ENCODE measurements at regions not wholly inside any gene's neighbourhood (a gene's known extent, or its start where the extent isn't known, plus 50 kb on each side); places are given as distances from the start of the nearest gene placed in this dataset.
"Not testable (repeated sequence)": the region's sequence is repeated elsewhere in the genome, so short reads cannot be mapped to it uniquely, and the experiment has no call there.

DNA sequence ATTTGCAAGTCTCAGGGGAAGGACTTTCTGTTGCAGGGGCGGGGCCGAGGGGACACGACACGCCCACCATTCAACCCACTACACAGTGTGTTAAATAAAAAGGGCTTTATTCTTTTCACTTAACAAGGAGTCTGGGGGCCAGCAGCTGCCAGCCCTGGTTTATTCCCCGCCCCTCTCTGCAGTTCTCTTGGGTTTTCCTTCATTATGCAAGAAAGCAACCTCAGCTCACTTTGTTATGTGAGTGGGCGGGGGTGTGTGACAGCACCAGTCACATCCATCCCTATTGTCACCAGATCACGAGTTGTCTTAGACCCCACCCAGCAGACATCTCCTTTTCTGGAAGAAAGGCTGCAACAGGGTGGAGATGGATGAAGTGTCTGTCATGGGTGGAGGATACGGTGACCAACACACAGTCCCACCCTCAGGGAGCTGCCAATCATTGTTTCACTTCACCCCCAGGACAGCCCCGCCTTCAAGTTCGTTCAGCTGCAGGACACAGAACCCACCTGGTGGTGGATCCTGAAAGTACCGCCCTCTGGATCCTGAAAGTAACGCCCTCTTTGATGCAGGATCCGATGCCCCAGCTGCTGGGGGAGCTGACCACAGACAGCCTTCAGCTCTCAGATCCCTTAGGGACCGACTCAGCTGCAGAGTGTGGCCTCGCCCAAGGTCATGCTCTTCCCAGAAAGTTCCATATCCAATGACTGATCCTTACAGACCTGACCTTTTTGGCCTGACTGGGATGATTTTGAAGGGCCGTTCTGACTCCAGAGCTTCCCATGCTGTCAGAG, 79.6 kb downstream of the SMIM20 start:
- Histone ChIP-seq H3K79me2 (ENCODE audit: control insufficient read depth, insufficient read depth, low read length) (no peaks in the 10 kb centered on the region), H2AK5ac (ENCODE audit: low read length) (no peak overlapping the region), H3K56ac (ENCODE audit: low read length) (peak overlapping the region; percentile 63), H3K4me3 (ENCODE audit: low read length) (no peak overlapping the region), H3K4me1 (ENCODE audit: control insufficient read depth, low read depth, low read length) (no peaks in the 10 kb centered on the region), H4K5ac (ENCODE audit: low read length) (no peak overlapping the region), H4K8ac (ENCODE audit: low read depth, low read length) (no peak overlapping the region), H3K23ac (ENCODE audit: low read length) (no peak overlapping the region), H3K18ac (ENCODE audit: low read length) (no peak overlapping the region), H3K27me3 (ENCODE audit: insufficient read depth, low read length, poor library complexity) (no peaks in the 10 kb centered on the region), H3K4ac (ENCODE audit: low read depth, low read length) (no peak overlapping the region), H2BK15ac (replicated peaks; ENCODE audit: low read depth) (no peak overlapping the region), H2BK120ac (ENCODE audit: low read depth, low read length) (no peak overlapping the region), H3K36me3 (ENCODE audit: control insufficient read depth, insufficient read depth, low read length) (no peaks in the 10 kb centered on the region), H3K79me1 (ENCODE audit: low read length) (no peaks in the 10 kb centered on the region), H2BK5ac (ENCODE audit: low read length) (no peak overlapping the region), H3K4me2 (ENCODE audit: low read length) (no peak overlapping the region), H3K27ac (ENCODE audit: low read depth, low read length) (peak overlapping the region; percentile 49), H3K9ac (ENCODE audit: low read length) (peak overlapping the region; percentile 9)
- peak; percentile 100 for DNase-seq
- no CpG with 5 or more reads among the region's 16 CpGs for WGBS (ENCODE audit: extremely low coverage, insufficient coverage, low lambda C conversion rate)

DNA sequence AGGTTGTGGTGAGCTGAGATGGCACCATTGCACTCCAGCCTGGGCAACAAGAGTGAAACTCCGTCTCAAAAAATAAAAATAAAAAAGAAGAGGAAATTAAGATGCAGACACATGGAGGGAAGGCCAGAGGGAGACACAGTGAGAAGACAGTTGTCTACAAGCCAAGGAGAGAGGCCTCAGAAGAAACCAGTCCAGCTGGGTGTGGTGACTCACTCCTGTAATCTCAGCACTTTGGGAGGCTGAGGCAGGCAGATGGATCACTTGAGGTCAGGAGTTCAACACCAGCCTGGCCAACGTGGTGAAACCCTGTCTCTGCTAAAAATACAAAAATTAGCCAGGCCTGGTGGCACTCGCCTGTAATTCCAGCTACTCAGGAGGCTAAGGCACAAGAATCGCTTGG, 80.6 kb downstream of the SMIM20 start:
- H3K4me2 ChIP-seq (ENCODE audit: low read length); H3K79me1 ChIP-seq (ENCODE audit: low read length); H3K23ac ChIP-seq (ENCODE audit: low read length); H3K9ac ChIP-seq (ENCODE audit: low read length); H3K27ac ChIP-seq (ENCODE audit: low read depth, low read length); H2BK15ac ChIP-seq (replicated peaks; ENCODE audit: low read depth); H3K79me2 ChIP-seq (ENCODE audit: control insufficient read depth, insufficient read depth, low read length); H3K27me3 ChIP-seq (ENCODE audit: insufficient read depth, low read length, poor library complexity); H4K8ac ChIP-seq (ENCODE audit: low read depth, low read length); H2AK5ac ChIP-seq (ENCODE audit: low read length); H2BK5ac ChIP-seq (ENCODE audit: low read length); H3K36me3 ChIP-seq (ENCODE audit: control insufficient read depth, insufficient read depth, low read length); H2BK120ac ChIP-seq (ENCODE audit: low read depth, low read length); H3K4ac ChIP-seq (ENCODE audit: low read depth, low read length); H3K4me3 ChIP-seq (ENCODE audit: low read length); H4K5ac ChIP-seq (ENCODE audit: low read length); H3K4me1 ChIP-seq (ENCODE audit: control insufficient read depth, low read depth, low read length); H3K56ac ChIP-seq (ENCODE audit: low read length); H3K18ac ChIP-seq (ENCODE audit: low read length); DNase-seq: not testable (repeated sequence)
- no CpG with 5 or more reads among the region's 4 CpGs for WGBS (ENCODE audit: extremely low coverage, insufficient coverage, low lambda C conversion rate)

- Histone ChIP-seq H2BK5ac (ENCODE audit: low read length) (no peak overlapping the region), H3K79me2 (ENCODE audit: control insufficient read depth, insufficient read depth, low read length) (no peaks in the 10 kb centered on the region), H2BK120ac (ENCODE audit: low read depth, low read length) (no peak overlapping the region), H3K4me1 (ENCODE audit: control insufficient read depth, low read depth, low read length) (no peaks in the 10 kb centered on the region), H3K9ac (ENCODE audit: low read length) (no peak overlapping the region), H3K4me2 (ENCODE audit: low read length) (no peak overlapping the region), H3K36me3 (ENCODE audit: control insufficient read depth, insufficient read depth, low read length) (no peaks in the 10 kb centered on the region), H3K4me3 (ENCODE audit: low read length) (no peak overlapping the region), H3K4ac (ENCODE audit: low read depth, low read length) (no peak overlapping the region), H3K56ac (ENCODE audit: low read length) (no peak overlapping the region), H2AK5ac (ENCODE audit: low read length) (no peak overlapping the region), H3K27ac (ENCODE audit: low read depth, low read length) (no peak overlapping the region), H3K27me3 (ENCODE audit: insufficient read depth, low read length, poor library complexity) (no peaks in the 10 kb centered on the region), H3K79me1 (ENCODE audit: low read length) (no peaks in the 10 kb centered on the region), H3K18ac (ENCODE audit: low read length) (no peak overlapping the region), H3K23ac (ENCODE audit: low read length) (no peak overlapping the region), H2BK15ac (replicated peaks; ENCODE audit: low read depth) (no peak overlapping the region), H4K5ac (ENCODE audit: low read length) (no peak overlapping the region), H4K8ac (ENCODE audit: low read depth, low read length) (no peak overlapping the region)
- WGBS (ENCODE audit: extremely low coverage, insufficient coverage, low lambda C conversion rate) = no CpG with 5 or more reads among the region's 2 CpGs
- peak; percentile 89 for DNase-seq
These were observed 86.4 kb downstream of the SMIM20 start for GRCh38 chr4:26000274-26000950.

GRCh38 chr4:26001413-26001812, 87.4 kb downstream of the SMIM20 start:
- H3K23ac ChIP-seq (ENCODE audit: low read length) = no peak overlapping the region
- no peak overlapping the region for H3K4me2 ChIP-seq (ENCODE audit: low read length)
- no CpG with 5 or more reads among the region's 3 CpGs for WGBS (ENCODE audit: extremely low coverage, insufficient coverage, low lambda C conversion rate)
- no peaks in the 10 kb centered on the region for H3K27me3 ChIP-seq (ENCODE audit: insufficient read depth, low read length, poor library complexity)
- H4K5ac ChIP-seq (ENCODE audit: low read length) = no peak overlapping the region
- H2BK15ac ChIP-seq (replicated peaks; ENCODE audit: low read depth) = no peak overlapping the region
- H2BK120ac ChIP-seq (ENCODE audit: low read depth, low read length) = peak overlapping the region; percentile 13
- H2AK5ac ChIP-seq (ENCODE audit: low read length) = no peak overlapping the region
- no peaks in the 10 kb centered on the region for H3K36me3 ChIP-seq (ENCODE audit: control insufficient read depth, insufficient read depth, low read length)
- no peaks in the 10 kb centered on the region for H3K4me1 ChIP-seq (ENCODE audit: control insufficient read depth, low read depth, low read length)
- no peak for DNase-seq
- H3K18ac ChIP-seq (ENCODE audit: low read length) = peak overlapping the region; percentile 83
- H3K27ac ChIP-seq (ENCODE audit: low read depth, low read length) = no peak overlapping the region
- no peak overlapping the region for H3K4ac ChIP-seq (ENCODE audit: low read depth, low read length)
- H3K79me1 ChIP-seq (ENCODE audit: low read length) = no peaks in the 10 kb centered on the region
- no peaks in the 10 kb centered on the region for H3K79me2 ChIP-seq (ENCODE audit: control insufficient read depth, insufficient read depth, low read length)
- no peak overlapping the region for H3K56ac ChIP-seq (ENCODE audit: low read length)
- no peak overlapping the region for H4K8ac ChIP-seq (ENCODE audit: low read depth, low read length)
- H2BK5ac ChIP-seq (ENCODE audit: low read length) = no peak overlapping the region
- H3K9ac ChIP-seq (ENCODE audit: low read length) = no peak overlapping the region
- no peak overlapping the region for H3K4me3 ChIP-seq (ENCODE audit: low read length)

GRCh38 chr4:26001816-26002215, 87.8 kb downstream of the SMIM20 start:
- no peaks in the 10 kb centered on the region for H3K4me1 ChIP-seq (ENCODE audit: control insufficient read depth, low read depth, low read length)
- no peaks in the 10 kb centered on the region for H3K79me1 ChIP-seq (ENCODE audit: low read length)
- no peak overlapping the region for H3K56ac ChIP-seq (ENCODE audit: low read length)
- no peaks in the 10 kb centered on the region for H3K27me3 ChIP-seq (ENCODE audit: insufficient read depth, low read length, poor library complexity)
- H3K4me2 ChIP-seq (ENCODE audit: low read length) = no peak overlapping the region
- H2AK5ac ChIP-seq (ENCODE audit: low read length) = no peak overlapping the region
- no peak overlapping the region for H3K4me3 ChIP-seq (ENCODE audit: low read length)
- no peaks in the 10 kb centered on the region for H3K36me3 ChIP-seq (ENCODE audit: control insufficient read depth, insufficient read depth, low read length)
- H3K9ac ChIP-seq (ENCODE audit: low read length) = no peak overlapping the region
- H3K27ac ChIP-seq (ENCODE audit: low read depth, low read length) = no peak overlapping the region
- H3K18ac ChIP-seq (ENCODE audit: low read length) = peak overlapping the region; percentile 83
- no peak overlapping the region for H2BK5ac ChIP-seq (ENCODE audit: low read length)
- no CpG with 5 or more reads among the region's 2 CpGs for WGBS (ENCODE audit: extremely low coverage, insufficient coverage, low lambda C conversion rate)
- H4K5ac ChIP-seq (ENCODE audit: low read length) = no peak overlapping the region
- no peak for DNase-seq
- H4K8ac ChIP-seq (ENCODE audit: low read depth, low read length) = no peak overlapping the region
- no peaks in the 10 kb centered on the region for H3K79me2 ChIP-seq (ENCODE audit: control insufficient read depth, insufficient read depth, low read length)
- H2BK120ac ChIP-seq (ENCODE audit: low read depth, low read length) = no peak overlapping the region
- no peak overlapping the region for H3K4ac ChIP-seq (ENCODE audit: low read depth, low read length)
- H3K23ac ChIP-seq (ENCODE audit: low read length) = no peak overlapping the region
- H2BK15ac ChIP-seq (replicated peaks; ENCODE audit: low read depth) = no peak overlapping the region

Data from mesendoderm (in vitro differentiated cells).